OCI-LY1 (cell line): ENCODE measurements at regions not wholly inside any gene's neighbourhood (a gene's known extent, or its start where the extent isn't known, plus 50 kb on each side); places are given as distances from the start of the nearest gene placed in this dataset.

ENCODE experiments used
- H2AFZ ChIP-seq: fragments of 200-600 bp; sonication (generic), shearing (Covaris generic); 2 replicates; pipeline ENCODE4 v1.6.0; 2014; ENCODE audit warnings: antibody characterized with exemption, mild to moderate bottlenecking, low read length
- H3F3A ChIP-seq: fragments of 200-600 bp; sonication (generic), shearing (Covaris generic); 2 replicates; pipeline ENCODE4 v1.6.0; 2014; ENCODE audit warnings: mild to moderate bottlenecking, antibody characterized with exemption, low read length, moderate library complexity; ENCODE audit not compliant: insufficient read depth
- H3K27ac ChIP-seq: fragments of 200-600 bp; sonication (generic); 2 replicates; pipeline ENCODE4 v1.5.1; 2014; ENCODE audit warnings: low read length, mixed run types, mild to moderate bottlenecking, low read depth; ENCODE audit not compliant: poor library complexity, severe bottlenecking
- H3K27me3 ChIP-seq: fragments of 200-600 bp; sonication (generic); 2 replicates; pipeline ENCODE4 v1.6.0; 2014; ENCODE audit warnings: antibody characterized with exemption, mild to moderate bottlenecking, low read length, moderate library complexity; ENCODE audit not compliant: insufficient read depth
- H3K36me3 ChIP-seq: fragments of 200-600 bp; sonication (generic); 2 replicates; pipeline ENCODE4 v1.6.1; 2014; ENCODE audit warnings: mild to moderate bottlenecking, antibody characterized with exemption, low read length, moderate library complexity, mixed read lengths; ENCODE audit not compliant: insufficient read depth
- H3K4me1 ChIP-seq: fragments of 200-600 bp; sonication (generic); 2 replicates; pipeline ENCODE4 v1.5.1; 2014; ENCODE audit warnings: mild to moderate bottlenecking, low read length, moderate library complexity; ENCODE audit not compliant: insufficient read depth, severe bottlenecking
- H3K4me2 ChIP-seq: fragments of 200-600 bp; sonication (generic), shearing (Covaris generic); 2 replicates; pipeline ENCODE4 v1.6.1; 2014; ENCODE audit warnings: low read length
- H3K4me3 ChIP-seq: fragments of 200-600 bp; sonication (generic); 2 replicates; pipeline ENCODE4 v1.5.1; 2014; ENCODE audit warnings: low read length, low read depth, mild to moderate bottlenecking, mixed read lengths; ENCODE audit not compliant: poor library complexity, severe bottlenecking
- H3K79me2 ChIP-seq: fragments of 200-600 bp; shearing (Covaris generic); 2 replicates; pipeline ENCODE4 v1.6.1; 2016; ENCODE audit warnings: mixed run types, low read length, mixed read lengths; ENCODE audit not compliant: insufficient read depth
- H3K9ac ChIP-seq: fragments of 200-600 bp; sonication (generic), shearing (Covaris generic); 2 replicates; pipeline ENCODE4 v1.6.1; 2014; ENCODE audit warnings: mild to moderate bottlenecking, low read length, mixed read lengths
- H3K9me2 ChIP-seq: fragments of 200-600 bp; sonication (generic), shearing (Covaris generic); 2 replicates; pipeline ENCODE4 v1.6.1; 2014; ENCODE audit warnings: low read depth, mild to moderate bottlenecking, low read length, mixed read lengths
- H3K9me3 ChIP-seq: fragments of 200-600 bp; shearing (Covaris generic); 2 replicates; pipeline ENCODE4 v1.6.1; 2014; ENCODE audit warnings: low read length, mixed read lengths
- H4K20me1 ChIP-seq: fragments of 200-600 bp; sonication (generic), shearing (Covaris generic); 2 replicates; pipeline ENCODE4 v1.6.0; 2016; ENCODE audit warnings: mild to moderate bottlenecking, low read length; ENCODE audit not compliant: insufficient read depth
- CTCF ChIP-seq: fragments of 200-600 bp; sonication (generic), shearing (Covaris generic); IDR thresholded peaks from 2 replicates; pipeline ENCODE4 v1.5.1; 2017; ENCODE audit warnings: mild to moderate bottlenecking, antibody characterized with exemption, low read length, moderate library complexity, mixed read lengths
- EZH2 ChIP-seq: fragments of 200-600 bp; sonication (generic), shearing (Covaris generic); IDR thresholded peaks from 2 replicates; pipeline ENCODE4 v1.8.0; 2017; ENCODE audit warnings: borderline replicate concordance, mixed run types, mild to moderate bottlenecking, antibody characterized with exemption, low read length, moderate library complexity, mixed read lengths

GRCh38 chr1:30533796-30534550 lies 189.4 kb downstream of the MATN1 start:
- Histone ChIP-seq H3K4me2 (no peak overlapping the region), H3K9ac (no peak overlapping the region), H2AFZ (no peak overlapping the region), H4K20me1 (no peaks in the 10 kb centered on the region), H3K36me3 (no peaks in the 10 kb centered on the region), H3K9me3 (no peaks in the 10 kb centered on the region), H3K4me3 (no peak overlapping the region), H3K27ac (no peak overlapping the region), H3K4me1 (no peaks in the 10 kb centered on the region), H3K79me2 (no peaks in the 10 kb centered on the region), H3K9me2 (no peaks in the 10 kb centered on the region), H3K27me3 (no peaks in the 10 kb centered on the region), H3F3A (no peaks in the 10 kb centered on the region)
- no peak for TF ChIP-seq CTCF
- TF ChIP-seq EZH2 = no peak

- H3K4me3 ChIP-seq = no peak overlapping the region
- no peaks in the 10 kb centered on the region for H3K9me2 ChIP-seq
Measured at GRCh38 chr1:30533141-30533540, 190.2 kb downstream of the MATN1 start.

GRCh38 chr1:30532621-30533020 lies 190.8 kb downstream of the MATN1 start:
- Histone ChIP-seq H3K9me2 (no peaks in the 10 kb centered on the region), H3F3A (no peaks in the 10 kb centered on the region), H3K36me3 (no peaks in the 10 kb centered on the region), H3K4me2 (no peak overlapping the region), H3K27ac (no peak overlapping the region), H3K27me3 (no peaks in the 10 kb centered on the region), H3K9ac (no peak overlapping the region), H3K4me3 (no peak overlapping the region), H2AFZ (no peak overlapping the region), H4K20me1 (no peaks in the 10 kb centered on the region), H3K4me1 (no peaks in the 10 kb centered on the region), H3K79me2 (no peaks in the 10 kb centered on the region), H3K9me3 (no peaks in the 10 kb centered on the region)
- no peak for TF ChIP-seq EZH2
- no peak for TF ChIP-seq CTCF

More at GRCh38 chr1:30533141-30533540, 190.2 kb downstream of the MATN1 start:
- H3K79me2 ChIP-seq = no peaks in the 10 kb centered on the region
- H3K9me3 ChIP-seq = no peaks in the 10 kb centered on the region
- H3K27me3 ChIP-seq = no peaks in the 10 kb centered on the region
- H4K20me1 ChIP-seq = no peaks in the 10 kb centered on the region
- no peak overlapping the region for H3K27ac ChIP-seq
- H3K9ac ChIP-seq = no peak overlapping the region
- H3F3A ChIP-seq = no peaks in the 10 kb centered on the region
- H2AFZ ChIP-seq = no peak overlapping the region
- no peak for TF ChIP-seq CTCF
- TF ChIP-seq EZH2 = no peak
- no peaks in the 10 kb centered on the region for H3K36me3 ChIP-seq
- H3K4me1 ChIP-seq = no peaks in the 10 kb centered on the region
- H3K4me2 ChIP-seq = no peak overlapping the region
